K562 (cell line): ENCODE measurements at regions not wholly inside any gene's neighbourhood (a gene's known extent, or its start where the extent isn't known, plus 50 kb on each side); places are given as distances from the start of the nearest gene placed in this dataset.

Experiments
- CREM ChIP-seq: IDR thresholded peaks from 2 replicates; pipeline ENCODE4 v1.6.1; 2014; ENCODE audit warnings: antibody characterized with exemption, low read depth
- EP300 ChIP-seq: IDR thresholded peaks from 2 replicates; pipeline ENCODE4 v1.6.1; 2012; ENCODE audit warnings: low read length, improper control_type of control experiment
- GATA2 ChIP-seq: sonication (generic); formaldehyde crosslinking; IDR thresholded peaks from 2 replicates; pipeline ENCODE4 v1.4.0; 2020; ENCODE audit warnings: mild to moderate bottlenecking, missing genetic modification reagents
- PCBP1 ChIP-seq: fragments of 200-400 bp; formaldehyde crosslinking; IDR thresholded peaks from 2 replicates; pipeline ENCODE4 v1.6.1; 2018; ENCODE audit warnings: mild to moderate bottlenecking, low read depth, low read length; ENCODE audit not compliant: poor library complexity, severe bottlenecking
- PRPF4 ChIP-seq: fragments of 200-400 bp; formaldehyde crosslinking; IDR thresholded peaks from one replicate; pipeline ENCODE4 v1.6.1; 2017; ENCODE audit warnings: low read length, low read depth, mild to moderate bottlenecking; ENCODE audit not compliant: insufficient read depth, poor library complexity, severe bottlenecking
- SIX5 ChIP-seq, 2 experiments: IDR thresholded peaks; 2 replicates each; pipeline ENCODE4 v1.6.1; 2011; ENCODE audit warnings: low read length in 2 of 2, borderline replicate concordance in 1 of 2, low read depth in 1 of 2, mild to moderate bottlenecking in 1 of 2, moderate library complexity in 1 of 2; ENCODE audit not compliant: insufficient read depth in 1 of 2
- SMAD3 ChIP-seq: fragments of 450-650 bp; formaldehyde crosslinking; conservative IDR thresholded peaks from 2 replicates; pipeline ENCODE4 v1.4.0; 2020; ENCODE audit warnings: mild to moderate bottlenecking
- ZBTB8A ChIP-seq: fragments of 450-650 bp; IDR thresholded peaks from 2 replicates; pipeline ENCODE4 v1.6.1; 2018; ENCODE audit warnings: mild to moderate bottlenecking, moderate library complexity; ENCODE audit not compliant: partially characterized antibody
- ZNF3 ChIP-seq: fragments of 250-450 bp; sonication (Bioruptor Pico); IDR thresholded peaks from 2 replicates; pipeline ENCODE4 v1.5.0; 2021; ENCODE audit warnings: mild to moderate bottlenecking, moderate library complexity
- TF ChIP-seq, protein P1 (sequence below), 2 experiments: fragments of 450-650 bp; IDR thresholded peaks; 2 replicates each; pipeline ENCODE4 v1.6.1; 2016; ENCODE audit warnings: mild to moderate bottlenecking in 2 of 2, borderline replicate concordance in 1 of 2, low read depth in 1 of 2, moderate library complexity in 1 of 2
- TF ChIP-seq, protein P2 (sequence below): sonication (generic); formaldehyde crosslinking; IDR thresholded peaks from 2 replicates; pipeline ENCODE4 v1.8.0; 2022; ENCODE audit warnings: missing genetic modification reagents, mild to moderate bottlenecking, borderline replicate concordance
- TF ChIP-seq, protein P3 (sequence below), 3 experiments: IDR thresholded peaks in 2 of 3; conservative IDR thresholded peaks in 1 of 3; 2 replicates each; pipeline ENCODE4 v1.5.1; 2011 to 2012; ENCODE audit warnings: low read length in 3 of 3, mild to moderate bottlenecking in 3 of 3, control low read depth in 2 of 3, improper control_type of control experiment in 1 of 3, inconsistent platforms in 1 of 3, low read depth in 1 of 3, mixed read lengths in 1 of 3, moderate library complexity in 1 of 3; ENCODE audit not compliant: insufficient read depth in 2 of 3
- TF ChIP-seq, protein P4 (sequence below): sonication (generic); formaldehyde crosslinking; IDR thresholded peaks from 2 replicates; pipeline ENCODE4 v1.8.1; 2023; ENCODE audit warnings: mild to moderate bottlenecking, missing genetic modification reagents

DNA sequence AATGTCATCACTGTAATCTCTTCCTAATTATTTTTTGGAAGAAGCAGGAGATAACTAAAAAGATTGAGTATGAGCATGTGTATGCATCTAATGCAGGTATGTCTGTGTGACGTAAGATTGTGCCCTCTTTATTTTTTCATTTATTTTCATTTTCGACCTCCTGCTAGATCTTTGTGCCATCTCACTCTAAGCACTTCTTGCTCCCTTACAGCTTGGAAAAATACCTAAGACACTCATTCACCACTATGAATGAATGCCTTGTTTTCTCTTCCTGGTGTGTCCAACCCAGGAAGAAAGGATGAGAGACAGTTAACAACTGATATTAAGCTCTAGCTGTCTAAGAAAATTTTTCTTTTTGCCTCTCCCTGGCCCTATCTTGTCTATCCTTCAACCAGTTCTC is 76.8 kb upstream of the CISTR start:
- TF ChIP-seq, protein P1, sequence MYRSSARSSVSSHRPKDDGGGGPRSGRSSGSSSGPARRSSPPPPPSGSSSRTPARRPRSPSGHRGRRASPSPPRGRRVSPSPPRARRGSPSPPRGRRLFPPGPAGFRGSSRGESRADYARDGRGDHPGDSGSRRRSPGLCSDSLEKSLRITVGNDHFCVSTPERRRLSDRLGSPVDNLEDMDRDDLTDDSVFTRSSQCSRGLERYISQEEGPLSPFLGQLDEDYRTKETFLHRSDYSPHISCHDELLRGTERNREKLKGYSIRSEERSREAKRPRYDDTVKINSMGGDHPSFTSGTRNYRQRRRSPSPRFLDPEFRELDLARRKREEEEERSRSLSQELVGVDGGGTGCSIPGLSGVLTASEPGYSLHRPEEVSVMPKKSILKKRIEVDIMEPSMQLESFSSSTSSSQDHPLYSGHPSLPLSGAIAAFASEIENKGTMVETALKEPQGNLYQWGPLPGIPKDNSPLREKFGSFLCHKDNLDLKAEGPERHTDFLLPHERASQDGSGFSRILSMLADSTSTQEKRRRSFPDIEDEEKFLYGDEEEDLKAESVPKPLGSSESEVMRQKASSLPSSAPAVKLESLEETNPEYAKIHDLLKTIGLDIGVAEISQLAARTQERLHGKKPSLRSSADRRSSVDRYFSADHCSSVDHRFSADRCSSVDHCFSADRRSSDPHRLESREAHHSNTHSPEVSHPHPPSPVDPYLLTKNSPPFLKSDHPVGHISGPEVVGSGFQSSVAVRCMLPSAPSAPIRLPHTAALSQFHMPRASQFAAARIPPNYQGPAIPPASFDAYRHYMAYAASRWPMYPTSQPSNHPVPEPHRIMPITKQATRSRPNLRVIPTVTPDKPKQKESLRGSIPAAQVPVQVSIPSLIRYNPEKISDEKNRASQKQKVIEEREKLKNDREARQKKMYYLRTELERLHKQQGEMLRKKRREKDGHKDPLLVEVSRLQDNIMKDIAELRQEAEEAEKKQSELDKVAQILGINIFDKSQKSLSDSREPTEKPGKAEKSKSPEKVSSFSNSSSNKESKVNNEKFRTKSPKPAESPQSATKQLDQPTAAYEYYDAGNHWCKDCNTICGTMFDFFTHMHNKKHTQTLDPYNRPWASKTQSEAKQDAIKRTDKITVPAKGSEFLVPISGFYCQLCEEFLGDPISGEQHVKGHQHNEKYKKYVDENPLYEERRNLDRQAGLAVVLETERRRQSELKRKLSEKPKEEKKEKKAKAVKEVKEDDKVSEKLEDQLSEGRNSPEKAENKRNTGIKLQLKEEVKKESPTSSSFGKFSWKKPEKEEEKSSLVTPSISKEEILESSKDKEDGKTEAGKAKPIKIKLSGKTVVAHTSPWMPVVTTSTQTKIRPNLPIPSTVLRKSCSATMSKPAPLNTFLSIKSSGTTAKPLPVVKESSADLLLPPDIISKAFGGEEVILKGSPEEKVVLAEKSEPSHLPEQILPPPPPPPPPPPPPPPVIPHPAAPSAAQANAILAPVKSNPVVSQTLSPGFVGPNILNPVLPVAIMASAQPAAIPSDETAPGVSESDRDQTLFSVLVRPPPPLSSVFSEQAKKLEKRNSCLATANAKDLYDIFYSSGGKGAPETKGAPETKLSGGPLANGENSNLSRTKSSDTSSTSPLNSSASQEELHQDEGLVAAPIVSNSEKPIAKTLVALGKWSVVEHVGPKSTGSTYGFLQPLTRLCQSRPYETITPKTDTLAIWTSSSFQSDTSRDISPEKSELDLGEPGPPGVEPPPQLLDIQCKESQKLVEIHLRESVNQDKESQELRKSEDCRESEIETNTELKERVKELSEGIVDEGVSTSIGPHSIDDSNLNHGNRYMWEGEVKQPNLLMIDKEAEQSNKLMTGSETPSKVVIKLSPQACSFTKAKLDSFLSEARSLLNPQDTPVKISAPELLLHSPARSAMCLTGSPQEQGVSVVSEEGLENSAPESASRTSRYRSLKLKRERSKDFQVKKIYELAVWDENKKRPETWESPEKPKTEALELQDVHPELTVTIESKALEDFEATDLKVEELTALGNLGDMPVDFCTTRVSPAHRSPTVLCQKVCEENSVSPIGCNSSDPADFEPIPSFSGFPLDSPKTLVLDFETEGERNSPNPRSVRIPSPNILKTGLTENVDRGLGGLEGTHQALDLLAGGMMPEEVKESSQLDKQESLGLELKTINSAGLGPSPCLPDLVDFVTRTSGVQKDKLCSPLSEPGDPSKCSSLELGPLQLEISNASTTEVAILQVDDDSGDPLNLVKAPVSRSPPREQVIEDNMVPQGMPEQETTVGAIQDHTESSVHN (IDR thresholded peaks at IDR 0.05; ENCODE audit: borderline replicate concordance in 1 of 2, low read depth in 1 of 2): no peak
- no peak for TF ChIP-seq EP300
- no peak for TF ChIP-seq SMAD3 (CRISPR knock-in tag)
- TF ChIP-seq, protein P2, sequence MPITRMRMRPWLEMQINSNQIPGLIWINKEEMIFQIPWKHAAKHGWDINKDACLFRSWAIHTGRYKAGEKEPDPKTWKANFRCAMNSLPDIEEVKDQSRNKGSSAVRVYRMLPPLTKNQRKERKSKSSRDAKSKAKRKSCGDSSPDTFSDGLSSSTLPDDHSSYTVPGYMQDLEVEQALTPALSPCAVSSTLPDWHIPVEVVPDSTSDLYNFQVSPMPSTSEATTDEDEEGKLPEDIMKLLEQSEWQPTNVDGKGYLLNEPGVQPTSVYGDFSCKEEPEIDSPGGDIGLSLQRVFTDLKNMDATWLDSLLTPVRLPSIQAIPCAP (CRISPR knock-in tag): no peak
- no peak for TF ChIP-seq CREM
- TF ChIP-seq, protein P3, sequence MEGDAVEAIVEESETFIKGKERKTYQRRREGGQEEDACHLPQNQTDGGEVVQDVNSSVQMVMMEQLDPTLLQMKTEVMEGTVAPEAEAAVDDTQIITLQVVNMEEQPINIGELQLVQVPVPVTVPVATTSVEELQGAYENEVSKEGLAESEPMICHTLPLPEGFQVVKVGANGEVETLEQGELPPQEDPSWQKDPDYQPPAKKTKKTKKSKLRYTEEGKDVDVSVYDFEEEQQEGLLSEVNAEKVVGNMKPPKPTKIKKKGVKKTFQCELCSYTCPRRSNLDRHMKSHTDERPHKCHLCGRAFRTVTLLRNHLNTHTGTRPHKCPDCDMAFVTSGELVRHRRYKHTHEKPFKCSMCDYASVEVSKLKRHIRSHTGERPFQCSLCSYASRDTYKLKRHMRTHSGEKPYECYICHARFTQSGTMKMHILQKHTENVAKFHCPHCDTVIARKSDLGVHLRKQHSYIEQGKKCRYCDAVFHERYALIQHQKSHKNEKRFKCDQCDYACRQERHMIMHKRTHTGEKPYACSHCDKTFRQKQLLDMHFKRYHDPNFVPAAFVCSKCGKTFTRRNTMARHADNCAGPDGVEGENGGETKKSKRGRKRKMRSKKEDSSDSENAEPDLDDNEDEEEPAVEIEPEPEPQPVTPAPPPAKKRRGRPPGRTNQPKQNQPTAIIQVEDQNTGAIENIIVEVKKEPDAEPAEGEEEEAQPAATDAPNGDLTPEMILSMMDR (IDR thresholded peaks at IDR 0.05 in 2 of 3, conservative IDR thresholded peaks at IDR 0.05 in 1 of 3; ENCODE audit: insufficient read depth in 2 of 3, low read depth in 1 of 3, low read length in 3 of 3): no peak
- TF ChIP-seq, protein P4, sequence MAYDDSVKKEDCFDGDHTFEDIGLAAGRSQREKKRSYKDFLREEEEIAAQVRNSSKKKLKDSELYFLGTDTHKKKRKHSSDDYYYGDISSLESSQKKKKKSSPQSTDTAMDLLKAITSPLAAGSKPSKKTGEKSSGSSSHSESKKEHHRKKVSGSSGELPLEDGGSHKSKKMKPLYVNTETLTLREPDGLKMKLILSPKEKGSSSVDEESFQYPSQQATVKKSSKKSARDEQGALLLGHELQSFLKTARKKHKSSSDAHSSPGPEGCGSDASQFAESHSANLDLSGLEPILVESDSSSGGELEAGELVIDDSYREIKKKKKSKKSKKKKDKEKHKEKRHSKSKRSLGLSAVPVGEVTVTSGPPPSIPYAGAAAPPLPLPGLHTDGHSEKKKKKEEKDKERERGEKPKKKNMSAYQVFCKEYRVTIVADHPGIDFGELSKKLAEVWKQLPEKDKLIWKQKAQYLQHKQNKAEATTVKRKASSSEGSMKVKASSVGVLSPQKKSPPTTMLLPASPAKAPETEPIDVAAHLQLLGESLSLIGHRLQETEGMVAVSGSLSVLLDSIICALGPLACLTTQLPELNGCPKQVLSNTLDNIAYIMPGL (CRISPR knock-in tag): no peak
- no peak for TF ChIP-seq PRPF4
- TF ChIP-seq PCBP1: no peak
- TF ChIP-seq GATA2 (CRISPR knock-in tag): no peak
- TF ChIP-seq ZBTB8A: no peak
- no peak for TF ChIP-seq SIX5 (IDR thresholded peaks at IDR 0.05; ENCODE audit: borderline replicate concordance in 1 of 2, insufficient read depth in 1 of 2, low read depth in 1 of 2, low read length in 2 of 2)
- no peak for TF ChIP-seq ZNF3 (CRISPR knock-in tag)
